ENCODE measurements at regions not wholly inside any gene's neighbourhood (a gene's known extent, or its start where the extent isn't known, plus 50 kb on each side); places are given as distances from the start of the nearest gene placed in this dataset.

GRCh38 chrX:5431823-5432222, 796.8 kb downstream of the NLGN4X start:
- TF ChIP-seq CTCF (IDR thresholded peaks at IDR 0.05; ENCODE audit: low read depth, low read length, missing input control) (no peak), GABPA (IDR thresholded peaks at IDR 0.05 in 1 of 2, conservative IDR thresholded peaks at IDR 0.05 in 1 of 2) (no peak), RAD21 (IDR thresholded peaks at IDR 0.05) (no peak), YY1 (IDR thresholded peaks at IDR 0.05) (no peak)
- TF ChIP-seq, protein P1, sequence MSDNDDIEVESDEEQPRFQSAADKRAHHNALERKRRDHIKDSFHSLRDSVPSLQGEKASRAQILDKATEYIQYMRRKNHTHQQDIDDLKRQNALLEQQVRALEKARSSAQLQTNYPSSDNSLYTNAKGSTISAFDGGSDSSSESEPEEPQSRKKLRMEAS (IDR thresholded peaks at IDR 0.05) = no peak

Data from liver (tissue), 3 donors.